ENCODE measurements at regions not wholly inside any gene's neighbourhood (a gene's known extent, or its start where the extent isn't known, plus 50 kb on each side); places are given as distances from the start of the nearest gene placed in this dataset.

DNA sequence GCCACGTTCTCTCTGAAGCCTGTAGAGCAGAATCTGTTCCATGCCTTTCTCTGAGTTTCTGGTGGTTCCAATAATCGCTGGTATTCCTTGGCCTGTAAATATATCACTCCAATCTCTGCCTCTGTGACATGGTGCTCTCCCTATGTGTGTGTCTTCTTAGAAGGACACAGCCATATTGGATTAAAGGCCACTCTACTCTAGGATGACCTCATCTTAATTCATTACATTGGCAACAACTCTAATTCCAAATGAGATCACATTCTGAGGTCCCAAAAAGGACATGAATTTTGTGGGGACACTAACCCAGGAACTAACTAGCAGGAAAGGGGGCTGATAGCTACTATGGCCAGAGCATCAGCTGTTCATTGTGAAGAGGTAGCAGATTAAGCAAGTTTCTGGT is 110.7 kb downstream of the KLF12 start:
- Mint-ChIP-seq H3K4me3 (ENCODE audit: unreplicated experiment) (no peak overlapping the region), H3K27ac (ENCODE audit: unreplicated experiment) (no peak overlapping the region)

DNA sequence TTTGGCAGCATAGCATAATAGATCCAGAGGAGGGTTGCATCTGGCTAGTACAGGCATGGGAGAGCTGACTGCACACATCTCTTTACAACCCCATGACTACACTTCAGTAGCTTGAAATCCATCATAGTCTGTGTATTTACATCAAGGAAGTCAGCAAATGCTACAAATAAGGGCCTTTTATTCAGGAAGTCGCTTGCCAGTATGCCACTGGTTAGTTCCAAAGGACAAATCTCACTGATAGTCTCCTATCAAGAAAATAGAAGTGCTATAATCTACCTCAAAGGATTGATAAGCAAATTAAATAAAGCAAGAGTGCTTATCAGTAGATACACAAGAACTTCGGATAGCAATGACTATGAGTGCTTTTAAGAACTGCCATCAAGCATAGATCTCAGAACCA is 112.7 kb downstream of the KLF12 start:
- no peak for DNase-seq (ENCODE audit: low spot score)
- no peaks in the 10 kb centered on the region for H3K27me3 Mint-ChIP-seq (ENCODE audit: low read depth)
- peaks cover 10% of the 10 kb centered on the region for H3K4me1 Mint-ChIP-seq (ENCODE audit: low read depth)
- H3K4me3 Mint-ChIP-seq (ENCODE audit: unreplicated experiment): no peak overlapping the region
- no peaks in the 10 kb centered on the region for H3K9me3 Mint-ChIP-seq (ENCODE audit: low read depth)
- peaks cover 4% of the 10 kb centered on the region for H3K36me3 Mint-ChIP-seq (ENCODE audit: low read depth)
- no peak overlapping the region for H3K27ac Mint-ChIP-seq (ENCODE audit: unreplicated experiment)
- TF ChIP-seq, protein P1, sequence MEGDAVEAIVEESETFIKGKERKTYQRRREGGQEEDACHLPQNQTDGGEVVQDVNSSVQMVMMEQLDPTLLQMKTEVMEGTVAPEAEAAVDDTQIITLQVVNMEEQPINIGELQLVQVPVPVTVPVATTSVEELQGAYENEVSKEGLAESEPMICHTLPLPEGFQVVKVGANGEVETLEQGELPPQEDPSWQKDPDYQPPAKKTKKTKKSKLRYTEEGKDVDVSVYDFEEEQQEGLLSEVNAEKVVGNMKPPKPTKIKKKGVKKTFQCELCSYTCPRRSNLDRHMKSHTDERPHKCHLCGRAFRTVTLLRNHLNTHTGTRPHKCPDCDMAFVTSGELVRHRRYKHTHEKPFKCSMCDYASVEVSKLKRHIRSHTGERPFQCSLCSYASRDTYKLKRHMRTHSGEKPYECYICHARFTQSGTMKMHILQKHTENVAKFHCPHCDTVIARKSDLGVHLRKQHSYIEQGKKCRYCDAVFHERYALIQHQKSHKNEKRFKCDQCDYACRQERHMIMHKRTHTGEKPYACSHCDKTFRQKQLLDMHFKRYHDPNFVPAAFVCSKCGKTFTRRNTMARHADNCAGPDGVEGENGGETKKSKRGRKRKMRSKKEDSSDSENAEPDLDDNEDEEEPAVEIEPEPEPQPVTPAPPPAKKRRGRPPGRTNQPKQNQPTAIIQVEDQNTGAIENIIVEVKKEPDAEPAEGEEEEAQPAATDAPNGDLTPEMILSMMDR (IDR thresholded peaks at IDR 0.05): no peak

More for the DNA sequence above, 110.7 kb downstream of the KLF12 start:
- Mint-ChIP-seq H3K9me3 (ENCODE audit: low read depth) (no peaks in the 10 kb centered on the region), H3K36me3 (ENCODE audit: low read depth) (peaks cover 4% of the 10 kb centered on the region), H3K27me3 (ENCODE audit: low read depth) (no peaks in the 10 kb centered on the region), H3K4me1 (ENCODE audit: low read depth) (peaks cover 21% of the 10 kb centered on the region)
- TF ChIP-seq, protein P1 (IDR thresholded peaks at IDR 0.05): no peak
- no peak for DNase-seq (ENCODE audit: low spot score)

GRCh38 chr13:74018062-74018431 is 116.2 kb downstream of the KLF12 start:
- no peak for DNase-seq (ENCODE audit: low spot score)

DNA sequence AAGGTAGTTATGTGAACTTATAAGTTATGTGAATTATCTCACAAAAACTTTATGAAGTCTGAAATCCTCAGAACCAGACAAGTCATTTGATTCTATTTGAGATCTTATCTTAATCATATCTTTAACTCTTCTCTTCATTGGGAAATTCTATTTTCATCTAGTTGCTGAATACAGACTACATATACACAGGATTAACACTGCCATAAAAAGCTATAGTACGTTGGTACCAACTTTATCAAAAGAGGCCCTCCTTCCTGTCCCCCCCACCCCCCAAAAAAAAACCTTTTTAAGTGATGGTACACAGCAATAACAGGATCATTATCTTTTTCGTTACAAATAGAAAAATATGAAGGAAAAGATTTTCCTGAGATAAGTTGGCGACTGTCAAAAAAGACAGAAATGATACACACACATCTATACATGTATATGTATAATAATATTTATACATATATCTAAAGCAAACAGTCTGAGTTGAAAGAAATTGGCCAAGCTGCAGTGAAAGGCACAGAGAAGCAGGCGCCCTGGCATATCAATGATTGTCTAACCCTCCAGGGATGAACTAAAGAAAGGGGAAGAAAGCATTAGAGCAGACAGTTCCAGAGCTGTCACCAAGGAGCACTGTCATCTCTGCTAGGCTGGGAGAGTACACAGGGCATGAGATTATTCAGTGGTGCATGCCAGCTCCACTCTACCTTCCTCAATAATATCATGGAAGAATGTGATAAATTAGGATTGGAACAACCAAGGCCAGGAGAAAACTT is 116.7 kb downstream of the KLF12 start:
- H3K4me3 Mint-ChIP-seq (ENCODE audit: unreplicated experiment): no peak overlapping the region
- no peak overlapping the region for H3K27ac Mint-ChIP-seq (ENCODE audit: unreplicated experiment)
- H3K9me3 Mint-ChIP-seq (ENCODE audit: low read depth): no peaks in the 10 kb centered on the region
- TF ChIP-seq, protein P1 (IDR thresholded peaks at IDR 0.05): no peak
- H3K36me3 Mint-ChIP-seq (ENCODE audit: low read depth): no peaks in the 10 kb centered on the region
- DNase-seq (ENCODE audit: low spot score): no peak
- peaks cover 3% of the 10 kb centered on the region for H3K4me1 Mint-ChIP-seq (ENCODE audit: low read depth)
- H3K27me3 Mint-ChIP-seq (ENCODE audit: low read depth): no peaks in the 10 kb centered on the region

More at GRCh38 chr13:74018062-74018431, 116.2 kb downstream of the KLF12 start:
- TF ChIP-seq, protein P1 (IDR thresholded peaks at IDR 0.05): no peak
- Mint-ChIP-seq H3K9me3 (ENCODE audit: low read depth) (no peaks in the 10 kb centered on the region), H3K4me1 (ENCODE audit: low read depth) (peaks cover 3% of the 10 kb centered on the region), H3K27me3 (ENCODE audit: low read depth) (no peaks in the 10 kb centered on the region), H3K4me3 (ENCODE audit: unreplicated experiment) (no peak overlapping the region), H3K27ac (ENCODE audit: unreplicated experiment) (no peak overlapping the region), H3K36me3 (ENCODE audit: low read depth) (peaks cover 4% of the 10 kb centered on the region)

- H3K27ac Mint-ChIP-seq (ENCODE audit: unreplicated experiment): no peak overlapping the region
- H3K4me1 Mint-ChIP-seq (ENCODE audit: low read depth): peaks cover 9% of the 10 kb centered on the region
- TF ChIP-seq, protein P1 (IDR thresholded peaks at IDR 0.05): peak; percentile 63
- H3K27me3 Mint-ChIP-seq (ENCODE audit: low read depth): no peaks in the 10 kb centered on the region
- no peaks in the 10 kb centered on the region for H3K36me3 Mint-ChIP-seq (ENCODE audit: low read depth)
- H3K9me3 Mint-ChIP-seq (ENCODE audit: low read depth): no peaks in the 10 kb centered on the region
- DNase-seq (ENCODE audit: low spot score): no peak
- H3K4me3 Mint-ChIP-seq (ENCODE audit: unreplicated experiment): no peak overlapping the region
These were observed 119.1 kb downstream of the KLF12 start for GRCh38 chr13:74015137-74015536.

All from chondrocyte (in vitro differentiated cells).